Trophoblast cell (in vitro differentiated cells and primary cell): ENCODE measurements at regions not wholly inside any gene's neighbourhood (a gene's known extent, or its start where the extent isn't known, plus 50 kb on each side); places are given as distances from the start of the nearest gene placed in this dataset.
A peak's percentile ranks its signal among the peaks of the same experiment; 100 is the strongest.

ENCODE experiments used
- DNase-seq, 2 donors: peaks; one replicate each; pipeline ENCODE4 v3.0.0-alpha.2; 2016
- H2AFZ ChIP-seq: 2 replicates; pipeline ENCODE4 v1.6.1; 2013; ENCODE audit warnings: low read length, moderate library complexity, mild to moderate bottlenecking; ENCODE audit not compliant: insufficient read depth, poor library complexity
- H2AK5ac ChIP-seq: 2 replicates; pipeline ENCODE4 v1.6.1; 2013; ENCODE audit warnings: mild to moderate bottlenecking, low read length
- H2BK120ac ChIP-seq: 2 replicates; pipeline ENCODE4 v1.6.1; 2013; ENCODE audit warnings: low read length, mild to moderate bottlenecking, moderate library complexity; ENCODE audit not compliant: insufficient read depth, poor library complexity
- H2BK12ac ChIP-seq: 2 replicates; pipeline ENCODE4 v1.6.1; 2013; ENCODE audit warnings: mild to moderate bottlenecking, low read length, moderate library complexity
- H2BK5ac ChIP-seq: 2 replicates; pipeline ENCODE4 v1.6.1; 2013; ENCODE audit warnings: low read length, low read depth, moderate library complexity, mild to moderate bottlenecking; ENCODE audit not compliant: poor library complexity
- H3K14ac ChIP-seq: 2 replicates; pipeline ENCODE4 v1.6.1; 2013; ENCODE audit warnings: mild to moderate bottlenecking, low read length
- H3K18ac ChIP-seq: 2 replicates; pipeline ENCODE4 v1.6.1; 2013; ENCODE audit warnings: mild to moderate bottlenecking, low read length
- H3K23ac ChIP-seq: 2 replicates; pipeline ENCODE4 v1.6.1; 2013; ENCODE audit warnings: low read length
- H3K27ac ChIP-seq: 2 replicates; pipeline ENCODE4 v1.5.1; 2013; ENCODE audit warnings: low read depth, mild to moderate bottlenecking, inconsistent platforms, low read length, moderate library complexity
- H3K27me3 ChIP-seq: 2 replicates; pipeline ENCODE4 v1.6.1; 2013; ENCODE audit warnings: inconsistent platforms, mild to moderate bottlenecking, low read length, moderate library complexity; ENCODE audit not compliant: insufficient read depth
- H3K36me3 ChIP-seq, 2 experiments: 1 replicate in 1 of 2; 2 replicates in 1 of 2; pipeline ENCODE4 v1.6.1; 2013; ENCODE audit warnings: low read length in 2 of 2, mild to moderate bottlenecking in 2 of 2, moderate library complexity in 1 of 2; ENCODE audit not compliant: insufficient read depth in 2 of 2, control insufficient read depth in 1 of 2
- H3K4ac ChIP-seq: 2 replicates; pipeline ENCODE4 v1.6.1; 2013; ENCODE audit warnings: low read depth, mild to moderate bottlenecking, low read length, moderate library complexity
- H3K4me1 ChIP-seq, 2 experiments: 1 replicate in 1 of 2; 2 replicates in 1 of 2; pipeline ENCODE4 v1.6.1; 2013; ENCODE audit warnings: low read length in 2 of 2, mild to moderate bottlenecking in 2 of 2, moderate library complexity in 1 of 2; ENCODE audit not compliant: insufficient read depth in 2 of 2, control insufficient read depth in 1 of 2
- H3K4me2 ChIP-seq: 2 replicates; pipeline ENCODE4 v1.6.1; 2013; ENCODE audit warnings: inconsistent platforms, mild to moderate bottlenecking, low read length, moderate library complexity
- H3K4me3 ChIP-seq: 2 replicates; pipeline ENCODE4 v1.5.1; 2013; ENCODE audit warnings: mild to moderate bottlenecking, low read depth, low read length, inconsistent platforms
- H3K79me1 ChIP-seq: one replicate; pipeline ENCODE4 v1.6.1; 2013; ENCODE audit warnings: low read length
- H3K79me2 ChIP-seq: 2 replicates; pipeline ENCODE4 v1.6.1; 2013; ENCODE audit warnings: low read length, mild to moderate bottlenecking; ENCODE audit not compliant: control insufficient read depth, insufficient read depth, poor library complexity
- H3K9ac ChIP-seq: 2 replicates; pipeline ENCODE4 v1.6.1; 2013; ENCODE audit warnings: mild to moderate bottlenecking, low read length
- H3K9me3 ChIP-seq: 2 replicates; pipeline ENCODE4 v1.6.1; 2013; ENCODE audit warnings: low read depth, mild to moderate bottlenecking, control low read depth, inconsistent platforms, low read length; ENCODE audit not compliant: insufficient read depth
- H4K12ac ChIP-seq: 2 replicates; pipeline ENCODE4 v1.6.1; 2013; ENCODE audit warnings: low read depth, mild to moderate bottlenecking, low read length, moderate library complexity
- H4K8ac ChIP-seq: 2 replicates; pipeline ENCODE4 v1.6.1; 2013; ENCODE audit warnings: low read depth, mild to moderate bottlenecking, low read length, moderate library complexity
- H4K91ac ChIP-seq: one replicate; pipeline ENCODE4 v1.6.1; 2013; ENCODE audit warnings: low read depth, mild to moderate bottlenecking, low read length, moderate library complexity
- WGBS: extraction: QIAGEN DNeasy Blood & Tissue Kit; methylation state at CpG from one replicate; pipeline ENCODE4 v1.1.7; 2013; ENCODE audit warnings: missing lambda C conversion rate; ENCODE audit not compliant: insufficient read length, insufficient coverage; ENCODE audit errors: extremely low coverage; 5-methylcytosine and 5-hydroxymethylcytosine counted together

DNA sequence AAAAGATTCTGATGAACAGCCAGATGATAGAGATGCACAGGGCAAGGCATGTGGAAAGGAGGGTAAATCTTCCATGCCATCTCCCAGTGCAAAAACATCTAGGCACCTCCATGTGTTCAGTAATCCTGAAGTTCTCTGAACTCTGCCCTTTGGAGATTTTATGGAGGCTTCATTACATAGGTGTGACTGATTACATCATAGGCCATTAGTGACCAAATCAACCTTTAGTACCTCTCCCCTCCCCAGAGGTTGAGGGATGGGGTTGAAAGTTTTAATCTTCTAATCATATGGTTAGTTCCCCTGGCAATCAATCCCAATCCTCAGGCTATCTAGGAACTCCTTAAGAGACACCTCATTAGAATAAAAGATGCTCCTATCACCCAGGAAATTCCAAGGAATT, 2190.2 kb upstream of the PIK3C3 start:
- Histone ChIP-seq H3K9ac (no peak overlapping the region), H3K27me3 (no peaks in the 10 kb centered on the region), H3K18ac (no peak overlapping the region), H3K79me2 (no peaks in the 10 kb centered on the region), H2BK12ac (no peak overlapping the region), H3K4me1 (no peaks in the 10 kb centered on the region), H3K36me3 (no peaks in the 10 kb centered on the region), H4K91ac (no peak overlapping the region), H3K4me3 (no peak overlapping the region), H4K12ac (no peak overlapping the region), H3K14ac (no peak overlapping the region), H3K27ac (no peak overlapping the region), H3K4me2 (no peak overlapping the region), H3K23ac (no peak overlapping the region), H2AFZ (no peak overlapping the region), H4K8ac (no peak overlapping the region), H2BK120ac (no peak overlapping the region), H2AK5ac (no peak overlapping the region), H2BK5ac (no peak overlapping the region), H3K9me3 (no peaks in the 10 kb centered on the region), H3K79me1 (no peaks in the 10 kb centered on the region), H3K4ac (no peak overlapping the region)
- DNase-seq, result no peak

DNA sequence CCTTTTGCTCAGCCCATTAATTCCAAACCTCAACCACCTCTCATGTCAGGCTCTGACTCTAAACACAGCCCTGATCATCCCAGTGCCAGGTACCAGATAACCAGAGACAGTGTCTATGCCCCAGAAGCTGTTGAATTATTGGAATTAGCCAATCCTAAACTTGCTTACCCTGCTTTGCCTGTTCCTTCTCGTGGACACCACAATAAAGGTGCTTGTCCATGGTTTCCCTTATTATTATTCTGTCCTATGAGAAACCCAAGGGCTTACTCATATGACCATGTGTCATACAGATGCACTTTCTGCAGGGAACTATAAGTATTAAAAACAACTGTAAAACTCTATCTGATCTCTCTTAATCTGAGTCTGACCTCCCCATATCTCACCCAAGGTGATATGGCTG, 2193.8 kb upstream of the PIK3C3 start:
- H3K36me3 ChIP-seq, result no peaks in the 10 kb centered on the region
- H3K9me3 ChIP-seq, result no peaks in the 10 kb centered on the region
- H3K14ac ChIP-seq, result no peak overlapping the region
- H3K27me3 ChIP-seq, result no peaks in the 10 kb centered on the region
- peak; percentile 57 to 90 for DNase-seq
- H3K4ac ChIP-seq, result no peak overlapping the region
- H3K27ac ChIP-seq, result no peak overlapping the region
- H3K4me2 ChIP-seq, result no peak overlapping the region
- H2BK120ac ChIP-seq, result no peak overlapping the region
- no peaks in the 10 kb centered on the region for H3K4me1 ChIP-seq
- no peak overlapping the region for H2AFZ ChIP-seq
- no CpG with 5 or more reads among the region's 1 CpG for WGBS
- H2BK12ac ChIP-seq, result no peak overlapping the region
- H3K23ac ChIP-seq, result no peak overlapping the region
- H3K18ac ChIP-seq, result no peak overlapping the region
- H3K79me1 ChIP-seq, result no peaks in the 10 kb centered on the region
- H4K8ac ChIP-seq, result no peak overlapping the region
- no peak overlapping the region for H3K4me3 ChIP-seq
- H3K79me2 ChIP-seq, result no peaks in the 10 kb centered on the region
- H2BK5ac ChIP-seq, result no peak overlapping the region
- no peak overlapping the region for H2AK5ac ChIP-seq
- H4K12ac ChIP-seq, result no peak overlapping the region
- H4K91ac ChIP-seq, result no peak overlapping the region
- H3K9ac ChIP-seq, result no peak overlapping the region

DNA sequence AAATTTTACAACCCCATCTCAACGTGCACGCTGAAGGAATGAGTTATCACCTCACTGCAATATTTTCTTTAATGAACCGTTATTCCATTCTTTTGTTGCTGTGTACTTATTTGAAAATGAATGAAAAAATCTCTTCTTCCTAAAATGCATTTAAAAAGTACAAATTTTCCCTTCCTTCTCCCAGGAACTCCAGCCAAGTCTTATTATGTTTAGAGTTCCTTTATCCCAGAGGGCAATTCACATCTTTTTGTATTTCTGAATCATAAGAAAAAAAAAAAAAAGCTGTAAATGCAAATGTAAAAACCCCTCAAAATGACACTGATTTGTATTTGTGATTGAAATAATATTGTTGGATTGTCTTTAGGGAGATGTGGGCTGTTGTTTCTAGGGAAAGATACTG, 2194.3 kb upstream of the CELF4 start:
- Histone ChIP-seq H3K27ac (no peak overlapping the region), H3K79me1 (no peaks in the 10 kb centered on the region), H2BK5ac (no peak overlapping the region), H2BK120ac (no peak overlapping the region), H3K4ac (no peak overlapping the region), H3K4me3 (no peak overlapping the region), H3K27me3 (no peaks in the 10 kb centered on the region), H3K36me3 (no peaks in the 10 kb centered on the region), H3K79me2 (no peaks in the 10 kb centered on the region), H3K9me3 (no peaks in the 10 kb centered on the region), H3K4me1 (no peaks in the 10 kb centered on the region), H3K18ac (no peak overlapping the region), H3K14ac (no peak overlapping the region), H3K9ac (no peak overlapping the region), H4K8ac (no peak overlapping the region), H3K23ac (no peak overlapping the region), H2BK12ac (no peak overlapping the region), H4K12ac (no peak overlapping the region), H3K4me2 (no peak overlapping the region), H4K91ac (no peak overlapping the region), H2AK5ac (no peak overlapping the region), H2AFZ (no peak overlapping the region)
- DNase-seq, result no peak
- WGBS, result no CpG with 5 or more reads among the region's 3 CpGs

DNA sequence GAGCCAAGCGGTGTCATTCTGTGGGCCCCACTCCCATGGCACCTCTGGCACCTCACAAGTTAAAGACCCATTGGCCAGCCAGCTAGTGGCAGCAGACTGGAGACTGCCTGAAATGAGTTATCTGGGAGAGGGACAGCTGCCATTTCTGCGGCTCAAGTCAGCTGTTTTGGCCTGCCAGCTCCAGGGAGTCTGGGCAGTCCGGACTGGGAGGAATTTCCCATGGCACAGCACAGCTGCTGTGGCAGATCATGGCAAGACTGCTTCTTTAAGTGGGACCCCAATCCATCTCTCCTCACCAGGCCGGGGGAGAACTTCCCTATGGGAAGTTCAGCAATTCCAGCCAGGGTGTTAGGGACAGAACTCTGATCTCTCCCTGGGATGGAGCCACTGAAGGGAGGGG, 2187.6 kb upstream of the CELF4 start:
- H2AFZ ChIP-seq, result no peak overlapping the region
- no peak overlapping the region for H4K91ac ChIP-seq
- no peak overlapping the region for H3K18ac ChIP-seq
- H3K14ac ChIP-seq, result no peak overlapping the region
- WGBS, result no CpG with 5 or more reads among the region's 4 CpGs
- peaks cover 3 to 5% of the 10 kb centered on the region in 2 experiments for H3K36me3 ChIP-seq
- H3K4me1 ChIP-seq, result peaks cover 0 to 2% of the 10 kb centered on the region in 2 experiments
- no peak for DNase-seq
- H3K79me2 ChIP-seq, result no peaks in the 10 kb centered on the region
- H2BK120ac ChIP-seq, result no peak overlapping the region
- no peak overlapping the region for H3K4ac ChIP-seq
- H3K4me2 ChIP-seq, result no peak overlapping the region
- no peaks in the 10 kb centered on the region for H3K27me3 ChIP-seq
- H3K27ac ChIP-seq, result no peak overlapping the region
- H4K8ac ChIP-seq, result no peak overlapping the region
- no peak overlapping the region for H3K23ac ChIP-seq
- peaks cover 5% of the 10 kb centered on the region for H3K9me3 ChIP-seq
- no peak overlapping the region for H3K4me3 ChIP-seq
- no peaks in the 10 kb centered on the region for H3K79me1 ChIP-seq
- no peak overlapping the region for H2BK12ac ChIP-seq
- H2AK5ac ChIP-seq, result no peak overlapping the region
- no peak overlapping the region for H2BK5ac ChIP-seq
- no peak overlapping the region for H4K12ac ChIP-seq
- H3K9ac ChIP-seq, result no peak overlapping the region
